ENCODE measurements at regions not wholly inside any gene's neighbourhood (a gene's known extent, or its start where the extent isn't known, plus 50 kb on each side); places are given as distances from the start of the nearest gene placed in this dataset.

DNA sequence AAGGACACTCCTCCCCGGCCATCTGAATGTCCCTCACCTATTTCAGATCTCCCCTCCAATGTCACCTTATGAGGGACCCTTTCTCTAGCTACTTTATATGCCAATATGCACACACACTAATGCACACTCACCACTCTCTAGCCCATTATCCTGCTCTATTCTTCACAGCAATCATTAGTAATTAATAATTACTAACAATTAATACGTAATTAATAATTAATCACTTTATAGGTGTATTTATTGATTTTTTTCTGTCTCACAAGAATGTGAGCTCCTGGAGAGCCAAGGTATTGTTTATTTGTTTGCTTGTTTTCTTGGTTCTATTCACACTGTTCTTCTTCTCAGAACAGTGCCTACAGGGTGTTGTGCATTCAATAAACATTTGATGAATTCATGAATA is 385.2 kb upstream of the DUSP10 start:
- no peaks in the 10 kb centered on the region for H3K9me2 ChIP-seq (ENCODE audit: insufficient read depth)
- H4K20me1 ChIP-seq (ENCODE audit: insufficient read depth), result no peaks in the 10 kb centered on the region
- no TSS peak for BruUV-seq (replicated peaks)
- intact Hi-C loops (cut with micrococcal nuclease; ENCODE audit: unreplicated experiment), result no loop called here
- no peak overlapping the region for H3K4me2 ChIP-seq
- H2AFZ ChIP-seq, result no peak overlapping the region
- TF ChIP-seq EZH2 (IDR thresholded peaks at IDR 0.05; ENCODE audit: low read depth), result no peak
- TF ChIP-seq, protein P1, sequence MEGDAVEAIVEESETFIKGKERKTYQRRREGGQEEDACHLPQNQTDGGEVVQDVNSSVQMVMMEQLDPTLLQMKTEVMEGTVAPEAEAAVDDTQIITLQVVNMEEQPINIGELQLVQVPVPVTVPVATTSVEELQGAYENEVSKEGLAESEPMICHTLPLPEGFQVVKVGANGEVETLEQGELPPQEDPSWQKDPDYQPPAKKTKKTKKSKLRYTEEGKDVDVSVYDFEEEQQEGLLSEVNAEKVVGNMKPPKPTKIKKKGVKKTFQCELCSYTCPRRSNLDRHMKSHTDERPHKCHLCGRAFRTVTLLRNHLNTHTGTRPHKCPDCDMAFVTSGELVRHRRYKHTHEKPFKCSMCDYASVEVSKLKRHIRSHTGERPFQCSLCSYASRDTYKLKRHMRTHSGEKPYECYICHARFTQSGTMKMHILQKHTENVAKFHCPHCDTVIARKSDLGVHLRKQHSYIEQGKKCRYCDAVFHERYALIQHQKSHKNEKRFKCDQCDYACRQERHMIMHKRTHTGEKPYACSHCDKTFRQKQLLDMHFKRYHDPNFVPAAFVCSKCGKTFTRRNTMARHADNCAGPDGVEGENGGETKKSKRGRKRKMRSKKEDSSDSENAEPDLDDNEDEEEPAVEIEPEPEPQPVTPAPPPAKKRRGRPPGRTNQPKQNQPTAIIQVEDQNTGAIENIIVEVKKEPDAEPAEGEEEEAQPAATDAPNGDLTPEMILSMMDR (conservative IDR thresholded peaks at IDR 0.05), result no peak
- no peaks in the 10 kb centered on the region for H3K36me3 ChIP-seq (ENCODE audit: low read depth)
- H3K79me2 ChIP-seq (ENCODE audit: low read depth), result no peaks in the 10 kb centered on the region
- no peaks in the 10 kb centered on the region; the same call in 1 of the 2 replicates for H3K9me3 ChIP-seq (ENCODE audit: insufficient read depth, low read depth)
- no peak overlapping the region for H3K4me3 ChIP-seq
- no peak for DNase-seq
- H3K27ac ChIP-seq, result no peak overlapping the region
- no peaks in the 10 kb centered on the region for H3F3A ChIP-seq (ENCODE audit: insufficient read depth, low read depth)
- H3K27me3 ChIP-seq (ENCODE audit: insufficient read depth, low read depth), result no peaks in the 10 kb centered on the region
- ChIA-PET POLR2A (ENCODE audit: unreplicated experiment) (no interaction called here), CTCF (no interaction called here)
- no peaks in the 10 kb centered on the region for H3K4me1 ChIP-seq (replicated peaks; ENCODE audit: insufficient read depth)

DNA sequence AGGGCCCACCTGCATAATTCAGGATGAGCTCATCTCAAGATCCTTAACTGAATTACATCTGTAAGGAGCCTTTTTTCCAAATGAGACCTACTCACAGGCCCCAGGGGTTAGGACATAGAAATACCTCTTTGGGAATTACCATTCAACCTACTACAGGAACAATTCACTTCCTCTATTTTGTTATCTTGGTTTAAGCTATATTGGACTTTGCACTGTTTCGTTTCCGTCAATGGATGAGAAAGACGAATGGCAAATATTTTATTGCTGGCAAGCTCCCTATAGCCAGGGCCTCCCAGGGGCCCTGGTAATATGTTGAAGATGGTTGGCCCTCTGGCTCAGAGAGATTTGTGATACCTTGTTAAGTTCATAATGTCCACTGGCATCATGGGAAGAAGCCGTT is 384.2 kb upstream of the DUSP10 start:
- no peak overlapping the region for H2AFZ ChIP-seq
- POLR2A ChIA-PET (ENCODE audit: unreplicated experiment), result no interaction called here
- no peaks in the 10 kb centered on the region for H4K20me1 ChIP-seq (ENCODE audit: insufficient read depth)
- H3K4me2 ChIP-seq, result no peak overlapping the region
- no peaks in the 10 kb centered on the region; the same call in 1 of the 2 replicates for H3K9me3 ChIP-seq (ENCODE audit: insufficient read depth, low read depth)
- H3K27ac ChIP-seq, result no peak overlapping the region
- no peaks in the 10 kb centered on the region for H3K36me3 ChIP-seq (ENCODE audit: low read depth)
- BruUV-seq (replicated peaks), result no TSS peak
- no peak for TF ChIP-seq EZH2 (IDR thresholded peaks at IDR 0.05; ENCODE audit: low read depth)
- DNase-seq, result no peak
- no peak overlapping the region for H3K4me3 ChIP-seq
- no peaks in the 10 kb centered on the region for H3K4me1 ChIP-seq (replicated peaks; ENCODE audit: insufficient read depth)
- intact Hi-C loops (cut with micrococcal nuclease; ENCODE audit: unreplicated experiment), result no loop called here
- no peaks in the 10 kb centered on the region for H3K79me2 ChIP-seq (ENCODE audit: low read depth)
- no peaks in the 10 kb centered on the region for H3K9me2 ChIP-seq (ENCODE audit: insufficient read depth)
- no peaks in the 10 kb centered on the region for H3F3A ChIP-seq (ENCODE audit: insufficient read depth, low read depth)
- H3K27me3 ChIP-seq (ENCODE audit: insufficient read depth, low read depth), result no peaks in the 10 kb centered on the region
- CTCF ChIA-PET, result no interaction called here

DNA sequence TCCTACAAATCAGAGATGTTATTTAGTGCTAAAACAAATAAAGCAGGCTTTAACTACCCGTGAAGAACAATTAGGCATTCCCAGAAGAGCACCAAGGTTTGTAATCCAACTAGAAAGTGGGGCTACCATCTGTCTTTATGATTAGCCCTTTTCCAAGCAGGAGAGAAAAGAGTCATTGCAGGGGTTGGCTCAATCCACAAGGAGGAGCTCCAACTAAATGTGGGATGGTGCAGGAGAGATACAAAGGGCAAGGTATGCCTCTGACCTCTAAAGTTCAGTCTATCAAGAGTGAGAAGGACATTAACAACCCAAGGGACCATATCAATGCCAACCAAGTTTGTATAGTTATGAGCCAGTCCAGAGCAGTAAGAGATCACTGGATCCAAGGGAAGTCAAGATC is 382.7 kb upstream of the DUSP10 start:
- Histone ChIP-seq H3K79me2 (ENCODE audit: low read depth) (no peaks in the 10 kb centered on the region), H3K27me3 (ENCODE audit: insufficient read depth, low read depth) (no peaks in the 10 kb centered on the region), H4K20me1 (ENCODE audit: insufficient read depth) (no peaks in the 10 kb centered on the region), H3F3A (ENCODE audit: insufficient read depth, low read depth) (no peaks in the 10 kb centered on the region), H3K27ac (no peak overlapping the region), H3K36me3 (ENCODE audit: low read depth) (no peaks in the 10 kb centered on the region), H3K4me1 (replicated peaks; ENCODE audit: insufficient read depth) (no peaks in the 10 kb centered on the region), H3K4me2 (no peak overlapping the region), H3K4me3 (no peak overlapping the region), H3K9me3 (ENCODE audit: insufficient read depth, low read depth) (no peaks in the 10 kb centered on the region; the same call in 1 of the 2 replicates), H2AFZ (no peak overlapping the region), H3K9me2 (ENCODE audit: insufficient read depth) (no peaks in the 10 kb centered on the region)
- BruUV-seq (replicated peaks), result no TSS peak
- no peak for TF ChIP-seq EZH2 (IDR thresholded peaks at IDR 0.05; ENCODE audit: low read depth)
- TF ChIP-seq, protein P1 (conservative IDR thresholded peaks at IDR 0.05), result 0 out of 2 replicates have a peak, but pooled peaks have one; percentile 30
- DNase-seq, result no peak
- intact Hi-C loops (cut with micrococcal nuclease; ENCODE audit: unreplicated experiment), result no loop called here
- CTCF ChIA-PET, result no interaction called here
- POLR2A ChIA-PET (ENCODE audit: unreplicated experiment), result no interaction called here

DNA sequence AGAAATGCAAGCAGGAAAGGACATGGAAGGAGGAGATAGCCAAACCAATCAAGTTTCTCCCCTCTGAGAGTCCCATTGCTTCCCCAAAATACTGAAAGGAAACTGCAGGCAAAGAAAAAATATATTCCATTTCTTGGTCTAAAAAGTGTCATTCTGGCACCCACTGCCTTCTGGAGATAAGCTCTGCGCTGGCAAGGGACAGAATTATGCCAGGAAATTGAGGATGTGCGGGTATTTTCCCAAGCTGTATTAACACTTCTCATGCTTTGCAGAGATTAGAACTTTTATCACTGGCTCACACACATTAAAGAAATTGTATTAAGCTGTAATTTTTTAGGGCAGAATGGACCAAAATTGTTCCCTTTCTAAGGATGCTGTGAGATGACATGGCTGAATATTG is 381.2 kb upstream of the DUSP10 start:
- POLR2A ChIA-PET (ENCODE audit: unreplicated experiment), result no interaction called here
- Histone ChIP-seq H3K4me3 (no peak overlapping the region), H3K4me1 (replicated peaks; ENCODE audit: insufficient read depth) (no peaks in the 10 kb centered on the region), H3K27ac (no peak overlapping the region), H3K9me3 (ENCODE audit: insufficient read depth, low read depth) (no peaks in the 10 kb centered on the region; the same call in 1 of the 2 replicates), H3F3A (ENCODE audit: insufficient read depth, low read depth) (no peaks in the 10 kb centered on the region), H3K9me2 (ENCODE audit: insufficient read depth) (no peaks in the 10 kb centered on the region), H3K79me2 (ENCODE audit: low read depth) (no peaks in the 10 kb centered on the region), H4K20me1 (ENCODE audit: insufficient read depth) (no peaks in the 10 kb centered on the region), H2AFZ (no peak overlapping the region), H3K27me3 (ENCODE audit: insufficient read depth, low read depth) (no peaks in the 10 kb centered on the region), H3K36me3 (ENCODE audit: low read depth) (no peaks in the 10 kb centered on the region), H3K4me2 (no peak overlapping the region)
- intact Hi-C loops (cut with micrococcal nuclease; ENCODE audit: unreplicated experiment), result no loop called here
- no TSS peak for BruUV-seq (replicated peaks)
- no peak for DNase-seq
- TF ChIP-seq, protein P1 (conservative IDR thresholded peaks at IDR 0.05), result no peak
- TF ChIP-seq EZH2 (IDR thresholded peaks at IDR 0.05; ENCODE audit: low read depth), result no peak
- CTCF ChIA-PET, result no interaction called here

All from PC-9 (cell line).